GM12878 (cell line): ENCODE measurements at regions not wholly inside any gene's neighbourhood (a gene's known extent, or its start where the extent isn't known, plus 50 kb on each side); places are given as distances from the start of the nearest gene placed in this dataset.

Experiments used
- ATAC-seq: fragments of 200-7000 bp; cut with Tn5 transposase; 3 replicates; pipeline ENCODE4 v1.9.1; 2020; ENCODE audit warnings: mild to moderate bottlenecking, moderate library complexity
- BruUV-seq: library from RNA; stranded (reverse); fragments of 400-500 nt; replicated peaks from 2 replicates; lab custom pipeline; 2021; lab: Mats Ljungman, UMichigan
- CTCF ChIA-PET: fragments of 300-600 bp; sonication (Branson Sonifier 250); formaldehyde crosslinking; extraction: SDS; loops from one replicate; lab custom pipeline; 2021; ENCODE audit warnings: inconsistent platforms; lab: Yijun Ruan, JAX
- POLR2A ChIA-PET: fragments of 350-600 bp; formaldehyde crosslinking; extraction: SDS; loops from one replicate; lab custom pipeline; 2021; ENCODE audit warnings: inconsistent platforms; lab: Charles Lee
- RAD21 ChIA-PET: fragments of 300-600 bp; sonication (Branson Sonifier 250); formaldehyde crosslinking; loops from one replicate; lab custom pipeline; 2023; ENCODE audit warnings: antibody characterized with exemption; ENCODE audit not compliant: unreplicated experiment; lab: Charles Lee
- SMC1A ChIA-PET: fragments of 300-600 bp; sonication (Branson Sonifier 250); formaldehyde crosslinking; loops from one replicate; lab custom pipeline; 2023; ENCODE audit not compliant: unreplicated experiment, uncharacterized antibody; lab: Charles Lee
- DNase-seq: peaks from one replicate; pipeline ENCODE4 v3.0.0-alpha.2; 2011; ENCODE audit warnings: low read depth, low spot score
- FAIRE-seq: peaks from 3 replicates; lab custom pipeline; 2011; peaks lifted over from hg19 to GRCh38; lab: Jason Lieb, UNC
- H2AFZ ChIP-seq: 2 replicates; pipeline ENCODE4 v1.6.0; 2011; ENCODE audit warnings: low read depth, low read length, control low read depth; ENCODE audit not compliant: control insufficient read depth
- H3K27ac ChIP-seq: 2 replicates; pipeline ENCODE4 v1.5.1; 2011; ENCODE audit warnings: control low read depth; ENCODE audit not compliant: control insufficient read depth, insufficient read depth
- H3K27me3 ChIP-seq, 2 experiments: replicated peaks in 1 of 2; 2 replicates each; pipeline versions ENCODE4 v1.6.0 to v1.6.1; 2011; ENCODE audit warnings: low read length in 1 of 2; ENCODE audit not compliant: control insufficient read depth in 2 of 2, insufficient read depth in 2 of 2
- H3K36me3 ChIP-seq, 2 experiments: 2 replicates each; pipeline ENCODE4 v1.5.1; 2011; ENCODE audit warnings: low read length in 1 of 2; ENCODE audit not compliant: control insufficient read depth in 2 of 2, insufficient read depth in 2 of 2
- H3K4me1 ChIP-seq: 2 replicates; pipeline ENCODE4 v1.6.1; 2011; ENCODE audit warnings: mild to moderate bottlenecking, low read length, moderate library complexity, mixed read lengths; ENCODE audit not compliant: control insufficient read depth, insufficient read depth
- H3K4me2 ChIP-seq: 2 replicates; pipeline ENCODE4 v1.6.0; 2011; ENCODE audit warnings: control low read depth; ENCODE audit not compliant: control insufficient read depth, insufficient read depth
- H3K4me3 ChIP-seq: fragments of 200-600 bp; sonication (generic); 2 replicates; pipeline ENCODE4 v1.5.1; 2016
- H3K79me2 ChIP-seq: 2 replicates; pipeline ENCODE4 v1.6.0; 2011; ENCODE audit warnings: low read length; ENCODE audit not compliant: control insufficient read depth, insufficient read depth
- H3K9ac ChIP-seq: 2 replicates; pipeline ENCODE4 v1.8.0; 2011; ENCODE audit warnings: low read length, control low read depth, mixed read lengths; ENCODE audit not compliant: control insufficient read depth, insufficient read depth
- H3K9me3 ChIP-seq: replicated peaks from 3 replicates; pipeline ENCODE4 v1.5.1; 2011; ENCODE audit warnings: mild to moderate bottlenecking, low read length; ENCODE audit not compliant: control insufficient read depth, insufficient read depth
- H4K20me1 ChIP-seq: 2 replicates; pipeline ENCODE4 v1.6.0; 2011; ENCODE audit not compliant: control insufficient read depth, insufficient read depth
- KLF5 ChIP-seq: fragments of 450-650 bp; IDR thresholded peaks from 2 replicates; pipeline ENCODE4 v1.6.1; 2014; ENCODE audit warnings: mild to moderate bottlenecking; ENCODE audit not compliant: partially characterized antibody
- MTA3 ChIP-seq: IDR thresholded peaks from 2 replicates; pipeline ENCODE4 v1.6.1; 2012; ENCODE audit warnings: low read length, inconsistent platforms, borderline replicate concordance
- PBX3 ChIP-seq: IDR thresholded peaks from 2 replicates; pipeline ENCODE4 v1.6.1; 2011; ENCODE audit warnings: mild to moderate bottlenecking, low read depth, low read length, moderate library complexity; ENCODE audit not compliant: insufficient replicate concordance
- PKNOX1 ChIP-seq: fragments of 450-650 bp; IDR thresholded peaks from 2 replicates; pipeline ENCODE4 v1.6.1; 2016; ENCODE audit warnings: mild to moderate bottlenecking
- PRDM15 ChIP-seq: fragments of 450-650 bp; formaldehyde crosslinking; IDR thresholded peaks from 2 replicates; pipeline ENCODE4 v1.4.0; 2020; ENCODE audit warnings: mild to moderate bottlenecking, moderate library complexity
- ZNF384 ChIP-seq: IDR thresholded peaks from 2 replicates; pipeline ENCODE4 v1.6.1; 2012; ENCODE audit warnings: low read depth, mild to moderate bottlenecking, low read length, improper control_type of control experiment, borderline replicate concordance
- ZNF622 ChIP-seq: fragments of 450-650 bp; IDR thresholded peaks from 2 replicates; pipeline ENCODE4 v1.6.1; 2017; ENCODE audit warnings: mild to moderate bottlenecking, inconsistent platforms
- WGBS: methylation state at CpG from one replicate; pipeline ENCODE4 v1.1.6; 2016; ENCODE audit warnings: low lambda C conversion rate; ENCODE audit not compliant: insufficient replicate concordance, insufficient coverage; ENCODE audit errors: missing lambda C conversion rate; 5-methylcytosine and 5-hydroxymethylcytosine counted together
- in situ Hi-C: fragments of 300-500 bp; cut with MboI; formaldehyde crosslinking; loops from 9 replicates; pipeline ENCODE4 v1.14.3; 2018; ENCODE audit warnings: mixed read lengths
- intact Hi-C: fragments of 100-400 bp; cut with micrococcal nuclease; formaldehyde crosslinking; loops from one replicate; pipeline ENCODE4 v1.14.2; 2022; ENCODE audit not compliant: unreplicated experiment

GRCh38 chr5:38714240-38714639 lies 131.6 kb upstream of the OSMR start:
- Histone ChIP-seq H3K27ac (no peak overlapping the region), H3K4me1 (no peaks in the 10 kb centered on the region), H3K27me3 (no peaks in the 10 kb centered on the region), H3K9ac (no peak overlapping the region), H3K36me3 (no peaks in the 10 kb centered on the region), H2AFZ (no peak overlapping the region), H3K4me3 (no peak overlapping the region), H3K4me2 (no peak overlapping the region), H3K79me2 (no peaks in the 10 kb centered on the region), H3K9me3 (no peaks in the 10 kb centered on the region), H4K20me1 (no peaks in the 10 kb centered on the region)
- ATAC-seq (no peak), FAIRE-seq (no peak), DNase-seq (no peak)
- intact Hi-C loops (no loop called here), in situ Hi-C loops (no loop called here)
- POLR2A ChIA-PET = no interaction called here
- SMC1A ChIA-PET = no interaction called here
- BruUV-seq = no TSS peak
- TF ChIP-seq PKNOX1 (no peak), PRDM15 (CRISPR knock-in tag) (no peak), KLF5 (no peak), ZNF622 (no peak), ZNF384 (no peak), MTA3 (no peak), PBX3 (no peak)
- whole genome bisulfite sequencing = 26% methylated on average over 3 of the region's 3 CpGs
- CTCF ChIA-PET = interaction anchor here (0.8 kb wide), 1 partner anchor 272 kb away, joined by 3 read pairs; no protein-coding TSS in a partner anchor
- RAD21 ChIA-PET = no interaction called here
